HepG2 (cell line): ENCODE measurements at regions not wholly inside any gene's neighbourhood (a gene's known extent, or its start where the extent isn't known, plus 50 kb on each side); places are given as distances from the start of the nearest gene placed in this dataset.

ENCODE experiments used
- BCL6 ChIP-seq: IDR thresholded peaks from 2 replicates; pipeline ENCODE4 v1.6.1; 2016; ENCODE audit warnings: missing genetic modification reagents, missing compliant biosample characterization
- CBFB ChIP-seq: sonication (generic); formaldehyde crosslinking; IDR thresholded peaks from 2 replicates; pipeline ENCODE4 v1.4.0; 2020; ENCODE audit warnings: missing genetic modification reagents
- FOXP1 ChIP-seq, 2 experiments: fragments of 450-650 bp in 1 of 2; IDR thresholded peaks; 2 replicates each; pipeline ENCODE4 v1.6.1; 2017 to 2018; ENCODE audit warnings: antibody characterized with exemption in 1 of 2
- HOXD1 ChIP-seq: sonication (generic); formaldehyde crosslinking; IDR thresholded peaks from 2 replicates; pipeline ENCODE4 v1.5.0; 2020; ENCODE audit warnings: missing genetic modification reagents
- NR2F2 ChIP-seq: IDR thresholded peaks from 2 replicates; pipeline ENCODE4 v1.6.1; 2012; ENCODE audit warnings: low read depth, inconsistent platforms, borderline replicate concordance
- NR2F6 ChIP-seq, 2 experiments: IDR thresholded peaks; 2 replicates each; pipeline ENCODE4 v1.6.1; 2016; ENCODE audit warnings: antibody characterized with exemption in 1 of 2, mild to moderate bottlenecking in 1 of 2
- RBAK ChIP-seq: sonication (generic); formaldehyde crosslinking; IDR thresholded peaks from 2 replicates; pipeline ENCODE4 v1.5.1; 2020; ENCODE audit warnings: mild to moderate bottlenecking, missing genetic modification reagents
- SMAD3 ChIP-seq: sonication (generic); formaldehyde crosslinking; IDR thresholded peaks from 2 replicates; pipeline ENCODE4 v1.4.0; 2020; ENCODE audit warnings: missing genetic modification reagents
- ZNF136 ChIP-seq: sonication (generic); formaldehyde crosslinking; IDR thresholded peaks from 2 replicates; pipeline ENCODE4 v1.8.1; 2022; ENCODE audit warnings: low read depth, mild to moderate bottlenecking, moderate library complexity, missing genetic modification reagents
- ZNF781 ChIP-seq: sonication (generic); formaldehyde crosslinking; IDR thresholded peaks from 2 replicates; pipeline ENCODE4 v1.5.1; 2020; ENCODE audit warnings: borderline replicate concordance, mild to moderate bottlenecking, missing genetic modification reagents; ENCODE audit errors: not compliant biosample characterization
- TF ChIP-seq, protein P1 (sequence below): sonication (generic); formaldehyde crosslinking; IDR thresholded peaks from 2 replicates; pipeline ENCODE4 v1.5.0; 2020; ENCODE audit warnings: mild to moderate bottlenecking, missing genetic modification reagents, moderate library complexity
- TF ChIP-seq, protein P2 (sequence below), 2 experiments: IDR thresholded peaks; 2 replicates each; pipeline ENCODE4 v1.6.1; 2011 to 2012; ENCODE audit warnings: low read length in 2 of 2, borderline replicate concordance in 1 of 2, low read depth in 1 of 2, mild to moderate bottlenecking in 1 of 2, moderate library complexity in 1 of 2
- TF ChIP-seq, protein P3 (sequence below): sonication (generic); formaldehyde crosslinking; IDR thresholded peaks from 2 replicates; pipeline ENCODE4 v1.4.0; 2020; ENCODE audit warnings: mild to moderate bottlenecking, missing genetic modification reagents, borderline replicate concordance
- TF ChIP-seq, protein P4 (sequence below): sonication (generic); formaldehyde crosslinking; IDR thresholded peaks from 2 replicates; pipeline ENCODE4 v1.4.0; 2020; ENCODE audit warnings: missing genetic modification reagents
- TF ChIP-seq, protein P5 (sequence below): sonication (generic); formaldehyde crosslinking; IDR thresholded peaks from 2 replicates; pipeline ENCODE4 v1.4.0; 2020; ENCODE audit warnings: mild to moderate bottlenecking, missing genetic modification reagents
- TF ChIP-seq, protein P6 (sequence below): sonication (generic); formaldehyde crosslinking; IDR thresholded peaks from 2 replicates; pipeline ENCODE4 v1.5.1; 2020; ENCODE audit warnings: mild to moderate bottlenecking, missing genetic modification reagents

DNA sequence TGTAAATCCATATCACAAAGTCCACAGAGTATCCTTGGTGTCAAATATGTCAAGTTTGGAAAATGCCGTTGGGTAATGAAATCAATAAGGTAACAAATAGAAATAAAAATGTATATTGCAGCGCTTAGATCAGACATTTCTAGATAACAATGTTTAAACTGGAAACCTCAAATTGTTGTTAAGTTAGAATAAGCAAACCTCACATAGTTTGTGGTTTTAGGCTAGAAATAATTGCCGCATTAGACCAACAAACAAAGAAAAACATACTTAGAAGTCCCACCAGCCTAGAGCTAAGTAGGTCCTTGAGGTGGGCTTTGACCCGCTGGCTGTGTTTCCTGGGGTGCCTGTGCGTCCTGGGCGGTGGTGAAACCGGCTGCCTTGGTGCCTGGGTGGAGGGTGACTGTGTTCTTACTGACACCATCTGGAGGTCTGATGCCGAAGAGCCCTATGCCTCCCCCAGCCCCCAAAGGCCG lies 71.4 kb downstream of the DACT2 start (continued):
- TF ChIP-seq CBFB (peak; percentile 86), ZNF781 (no peak), RBAK (CRISPR knock-in tag) (no peak), FOXP1 (IDR thresholded peaks at IDR 0.05) (no peak), FOXP1 (CRISPR knock-in tag; IDR thresholded peaks at IDR 0.05) (peak; percentile 42; the same call in 1 of the 2 replicates), NR2F2 (no peak), SMAD3 (CRISPR knock-in tag) (0 out of 2 replicates have a peak, but pooled peaks have one; percentile 16), BCL6 (CRISPR knock-in tag) (peak; percentile 67), NR2F6 (IDR thresholded peaks at IDR 0.05) (0 out of 2 replicates have a peak, but pooled peaks have one; percentile 29), NR2F6 (CRISPR knock-in tag; IDR thresholded peaks at IDR 0.05) (no peak), HOXD1 (no peak), ZNF136 (CRISPR knock-in tag) (no peak)
- TF ChIP-seq, protein P1, sequence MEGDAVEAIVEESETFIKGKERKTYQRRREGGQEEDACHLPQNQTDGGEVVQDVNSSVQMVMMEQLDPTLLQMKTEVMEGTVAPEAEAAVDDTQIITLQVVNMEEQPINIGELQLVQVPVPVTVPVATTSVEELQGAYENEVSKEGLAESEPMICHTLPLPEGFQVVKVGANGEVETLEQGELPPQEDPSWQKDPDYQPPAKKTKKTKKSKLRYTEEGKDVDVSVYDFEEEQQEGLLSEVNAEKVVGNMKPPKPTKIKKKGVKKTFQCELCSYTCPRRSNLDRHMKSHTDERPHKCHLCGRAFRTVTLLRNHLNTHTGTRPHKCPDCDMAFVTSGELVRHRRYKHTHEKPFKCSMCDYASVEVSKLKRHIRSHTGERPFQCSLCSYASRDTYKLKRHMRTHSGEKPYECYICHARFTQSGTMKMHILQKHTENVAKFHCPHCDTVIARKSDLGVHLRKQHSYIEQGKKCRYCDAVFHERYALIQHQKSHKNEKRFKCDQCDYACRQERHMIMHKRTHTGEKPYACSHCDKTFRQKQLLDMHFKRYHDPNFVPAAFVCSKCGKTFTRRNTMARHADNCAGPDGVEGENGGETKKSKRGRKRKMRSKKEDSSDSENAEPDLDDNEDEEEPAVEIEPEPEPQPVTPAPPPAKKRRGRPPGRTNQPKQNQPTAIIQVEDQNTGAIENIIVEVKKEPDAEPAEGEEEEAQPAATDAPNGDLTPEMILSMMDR (CRISPR knock-in tag), result 0 out of 2 replicates have a peak, but pooled peaks have one; percentile 4
- TF ChIP-seq, protein P2, sequence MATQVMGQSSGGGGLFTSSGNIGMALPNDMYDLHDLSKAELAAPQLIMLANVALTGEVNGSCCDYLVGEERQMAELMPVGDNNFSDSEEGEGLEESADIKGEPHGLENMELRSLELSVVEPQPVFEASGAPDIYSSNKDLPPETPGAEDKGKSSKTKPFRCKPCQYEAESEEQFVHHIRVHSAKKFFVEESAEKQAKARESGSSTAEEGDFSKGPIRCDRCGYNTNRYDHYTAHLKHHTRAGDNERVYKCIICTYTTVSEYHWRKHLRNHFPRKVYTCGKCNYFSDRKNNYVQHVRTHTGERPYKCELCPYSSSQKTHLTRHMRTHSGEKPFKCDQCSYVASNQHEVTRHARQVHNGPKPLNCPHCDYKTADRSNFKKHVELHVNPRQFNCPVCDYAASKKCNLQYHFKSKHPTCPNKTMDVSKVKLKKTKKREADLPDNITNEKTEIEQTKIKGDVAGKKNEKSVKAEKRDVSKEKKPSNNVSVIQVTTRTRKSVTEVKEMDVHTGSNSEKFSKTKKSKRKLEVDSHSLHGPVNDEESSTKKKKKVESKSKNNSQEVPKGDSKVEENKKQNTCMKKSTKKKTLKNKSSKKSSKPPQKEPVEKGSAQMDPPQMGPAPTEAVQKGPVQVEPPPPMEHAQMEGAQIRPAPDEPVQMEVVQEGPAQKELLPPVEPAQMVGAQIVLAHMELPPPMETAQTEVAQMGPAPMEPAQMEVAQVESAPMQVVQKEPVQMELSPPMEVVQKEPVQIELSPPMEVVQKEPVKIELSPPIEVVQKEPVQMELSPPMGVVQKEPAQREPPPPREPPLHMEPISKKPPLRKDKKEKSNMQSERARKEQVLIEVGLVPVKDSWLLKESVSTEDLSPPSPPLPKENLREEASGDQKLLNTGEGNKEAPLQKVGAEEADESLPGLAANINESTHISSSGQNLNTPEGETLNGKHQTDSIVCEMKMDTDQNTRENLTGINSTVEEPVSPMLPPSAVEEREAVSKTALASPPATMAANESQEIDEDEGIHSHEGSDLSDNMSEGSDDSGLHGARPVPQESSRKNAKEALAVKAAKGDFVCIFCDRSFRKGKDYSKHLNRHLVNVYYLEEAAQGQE (IDR thresholded peaks at IDR 0.05; ENCODE audit: borderline replicate concordance in 1 of 2, low read depth in 1 of 2, low read length in 2 of 2), result no peak
- TF ChIP-seq, protein P3, sequence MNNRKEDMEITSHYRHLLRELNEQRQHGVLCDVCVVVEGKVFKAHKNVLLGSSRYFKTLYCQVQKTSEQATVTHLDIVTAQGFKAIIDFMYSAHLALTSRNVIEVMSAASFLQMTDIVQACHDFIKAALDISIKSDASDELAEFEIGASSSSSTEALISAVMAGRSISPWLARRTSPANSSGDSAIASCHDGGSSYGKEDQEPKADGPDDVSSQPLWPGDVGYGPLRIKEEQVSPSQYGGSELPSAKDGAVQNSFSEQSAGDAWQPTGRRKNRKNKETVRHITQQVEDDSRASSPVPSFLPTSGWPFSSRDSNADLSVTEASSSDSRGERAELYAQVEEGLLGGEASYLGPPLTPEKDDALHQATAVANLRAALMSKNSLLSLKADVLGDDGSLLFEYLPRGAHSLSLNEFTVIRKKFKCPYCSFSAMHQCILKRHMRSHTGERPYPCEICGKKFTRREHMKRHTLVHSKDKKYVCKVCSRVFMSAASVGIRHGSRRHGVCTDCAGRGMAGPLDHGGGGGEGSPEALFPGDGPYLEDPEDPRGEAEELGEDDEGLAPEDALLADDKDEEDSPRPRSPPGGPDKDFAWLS (CRISPR knock-in tag), result no peak
- TF ChIP-seq, protein P4, sequence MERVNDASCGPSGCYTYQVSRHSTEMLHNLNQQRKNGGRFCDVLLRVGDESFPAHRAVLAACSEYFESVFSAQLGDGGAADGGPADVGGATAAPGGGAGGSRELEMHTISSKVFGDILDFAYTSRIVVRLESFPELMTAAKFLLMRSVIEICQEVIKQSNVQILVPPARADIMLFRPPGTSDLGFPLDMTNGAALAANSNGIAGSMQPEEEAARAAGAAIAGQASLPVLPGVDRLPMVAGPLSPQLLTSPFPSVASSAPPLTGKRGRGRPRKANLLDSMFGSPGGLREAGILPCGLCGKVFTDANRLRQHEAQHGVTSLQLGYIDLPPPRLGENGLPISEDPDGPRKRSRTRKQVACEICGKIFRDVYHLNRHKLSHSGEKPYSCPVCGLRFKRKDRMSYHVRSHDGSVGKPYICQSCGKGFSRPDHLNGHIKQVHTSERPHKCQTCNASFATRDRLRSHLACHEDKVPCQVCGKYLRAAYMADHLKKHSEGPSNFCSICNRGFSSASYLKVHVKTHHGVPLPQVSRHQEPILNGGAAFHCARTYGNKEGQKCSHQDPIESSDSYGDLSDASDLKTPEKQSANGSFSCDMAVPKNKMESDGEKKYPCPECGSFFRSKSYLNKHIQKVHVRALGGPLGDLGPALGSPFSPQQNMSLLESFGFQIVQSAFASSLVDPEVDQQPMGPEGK (CRISPR knock-in tag), result 0 out of 2 replicates have a peak, but pooled peaks have one; percentile 24
- TF ChIP-seq, protein P5, sequence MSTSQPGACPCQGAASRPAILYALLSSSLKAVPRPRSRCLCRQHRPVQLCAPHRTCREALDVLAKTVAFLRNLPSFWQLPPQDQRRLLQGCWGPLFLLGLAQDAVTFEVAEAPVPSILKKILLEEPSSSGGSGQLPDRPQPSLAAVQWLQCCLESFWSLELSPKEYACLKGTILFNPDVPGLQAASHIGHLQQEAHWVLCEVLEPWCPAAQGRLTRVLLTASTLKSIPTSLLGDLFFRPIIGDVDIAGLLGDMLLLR (CRISPR knock-in tag), result no peak
- TF ChIP-seq, protein P6, sequence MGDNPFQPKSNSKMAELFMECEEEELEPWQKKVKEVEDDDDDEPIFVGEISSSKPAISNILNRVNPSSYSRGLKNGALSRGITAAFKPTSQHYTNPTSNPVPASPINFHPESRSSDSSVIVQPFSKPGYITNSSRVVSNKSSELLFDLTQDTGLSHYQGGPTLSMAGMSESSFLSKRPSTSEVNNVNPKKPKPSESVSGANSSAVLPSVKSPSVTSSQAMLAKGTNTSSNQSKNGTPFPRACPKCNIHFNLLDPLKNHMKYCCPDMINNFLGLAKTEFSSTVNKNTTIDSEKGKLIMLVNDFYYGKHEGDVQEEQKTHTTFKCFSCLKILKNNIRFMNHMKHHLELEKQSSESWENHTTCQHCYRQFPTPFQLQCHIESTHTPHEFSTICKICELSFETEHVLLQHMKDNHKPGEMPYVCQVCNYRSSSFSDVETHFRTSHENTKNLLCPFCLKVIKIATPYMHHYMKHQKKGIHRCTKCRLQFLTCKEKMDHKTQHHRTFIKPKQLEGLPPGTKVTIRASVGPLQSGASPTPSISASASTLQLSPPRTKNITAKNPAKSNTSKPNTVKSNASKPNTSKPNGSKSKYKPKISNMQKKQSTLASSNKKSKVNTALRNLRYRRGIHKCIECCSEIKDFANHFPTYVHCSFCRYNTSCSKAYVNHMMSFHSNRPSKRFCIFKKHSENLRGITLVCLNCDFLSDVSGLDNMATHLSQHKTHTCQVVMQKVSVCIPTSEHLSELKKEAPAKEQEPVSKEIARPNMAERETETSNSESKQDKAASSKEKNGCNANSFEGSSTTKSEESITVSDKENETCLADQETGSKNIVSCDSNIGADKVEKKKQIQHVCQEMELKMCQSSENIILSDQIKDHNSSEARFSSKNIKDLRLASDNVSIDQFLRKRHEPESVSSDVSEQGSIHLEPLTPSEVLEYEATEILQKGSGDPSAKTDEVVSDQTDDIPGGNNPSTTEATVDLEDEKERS (CRISPR knock-in tag), result no peak
